ENCODE measurements at regions not wholly inside any gene's neighbourhood (a gene's known extent, or its start where the extent isn't known, plus 50 kb on each side); places are given as distances from the start of the nearest gene placed in this dataset.

- DNase-seq: no peak
Observed at GRCh38 chr11:42205518-42205917, 746.1 kb upstream of the LRRC4C start.

GRCh38 chr11:42225664-42226063, 766.2 kb upstream of the LRRC4C start:
- DNase-seq: no peak

- DNase-seq: no peak
Observed at GRCh38 chr11:42232673-42233072, 773.2 kb upstream of the LRRC4C start.

DNA sequence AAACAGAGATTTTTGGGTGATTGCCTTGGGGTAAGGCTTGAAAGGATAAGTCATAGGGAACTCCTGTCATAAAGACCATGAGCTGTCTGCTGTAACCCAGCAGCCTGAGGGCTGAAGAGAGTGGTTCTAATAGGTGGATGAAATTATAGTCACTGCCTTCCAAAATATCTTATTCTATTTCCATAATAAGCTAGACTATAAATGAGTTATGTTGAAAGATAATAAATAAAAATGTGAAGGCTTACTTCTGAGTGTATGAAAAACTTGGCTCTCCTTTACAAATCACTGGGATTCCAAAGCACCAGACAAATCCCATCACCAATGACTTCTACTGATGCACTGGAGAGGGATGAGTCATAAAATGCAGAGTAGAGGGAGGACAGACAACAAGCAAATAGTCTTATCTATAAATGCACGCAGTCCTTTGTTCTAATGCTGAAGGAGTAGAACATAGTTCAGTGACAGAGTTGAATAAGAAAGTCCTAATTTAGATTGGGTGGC, 775.0 kb upstream of the LRRC4C start:
- no peak for DNase-seq

DNA sequence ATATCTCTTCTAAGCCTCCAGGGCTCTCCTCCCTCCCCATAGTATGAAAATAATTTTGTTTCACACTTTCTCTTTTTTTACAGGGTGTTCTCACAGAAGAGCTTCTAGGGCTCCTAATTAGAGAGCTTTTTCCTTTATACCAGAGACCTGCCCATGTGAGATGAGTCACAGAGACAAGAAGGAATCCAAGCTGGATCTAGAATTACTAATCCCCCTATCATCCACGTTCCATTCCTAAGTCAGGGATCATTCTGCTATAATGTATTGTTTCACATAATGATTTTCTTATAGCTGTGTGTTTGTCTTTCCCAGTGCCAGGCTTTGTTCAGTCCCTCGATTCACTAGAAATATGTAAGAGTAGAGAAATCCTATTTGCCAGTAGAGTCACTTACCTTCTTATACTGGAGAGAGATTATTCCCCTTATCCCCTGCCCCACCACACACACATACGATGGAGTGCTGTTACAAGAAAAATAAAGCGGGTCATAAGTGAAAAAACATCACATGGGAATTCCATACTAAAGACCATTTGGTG, 778.3 kb upstream of the LRRC4C start:
- no peak for DNase-seq

DNA sequence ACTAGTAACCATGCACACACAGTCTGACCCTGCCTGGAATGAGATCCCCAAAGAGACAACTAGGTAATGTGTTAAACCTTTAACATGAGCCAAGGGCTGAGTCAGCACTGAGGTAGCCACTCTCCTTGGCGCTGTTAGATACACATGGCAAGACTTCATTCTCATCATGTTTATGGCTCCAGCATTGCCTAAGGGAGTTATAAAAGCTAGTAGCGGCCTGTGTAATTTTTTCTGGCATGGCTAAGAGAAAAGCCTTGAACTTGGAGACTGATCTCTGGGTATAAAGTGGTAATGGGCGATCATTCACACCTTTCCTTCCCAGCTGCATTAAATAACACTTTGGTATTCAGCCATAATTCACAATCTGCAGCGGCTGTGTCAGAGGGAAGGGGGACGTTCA, 779.7 kb upstream of the LRRC4C start:
- no peak for DNase-seq

- DNase-seq: no peak
Observed at GRCh38 chr11:42243385-42243784, 783.9 kb upstream of the LRRC4C start.

GRCh38 chr11:42244376-42244775, 784.9 kb upstream of the LRRC4C start:
- no peak for DNase-seq

- no peak for DNase-seq
Observed at GRCh38 chr11:42249401-42249800, 789.9 kb upstream of the LRRC4C start.

- DNase-seq: no peak
Observed at GRCh38 chr11:42249956-42250355, 790.5 kb upstream of the LRRC4C start.

GRCh38 chr11:42251984-42252383, 792.5 kb upstream of the LRRC4C start:
- no peak for DNase-seq

DNA sequence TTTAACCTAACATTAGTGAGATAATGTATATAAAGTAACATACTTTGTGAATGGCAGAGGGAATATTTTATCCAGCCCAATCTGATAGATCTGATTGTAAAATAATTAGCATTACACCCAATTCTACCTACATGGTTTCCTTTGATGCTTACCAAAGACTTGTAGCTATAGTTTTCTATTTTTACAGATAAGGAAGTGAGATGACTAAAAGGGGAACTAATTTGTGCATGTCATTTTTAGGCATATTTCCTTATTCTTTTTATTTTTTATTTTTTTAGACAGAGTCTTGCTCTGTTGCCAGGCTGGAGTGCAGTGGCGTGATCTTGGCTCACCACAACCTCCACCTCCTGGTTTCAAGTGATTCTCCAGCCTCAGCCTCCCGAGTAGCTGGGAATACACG, 793.7 kb upstream of the LRRC4C start:
- DNase-seq: no peak

GRCh38 chr11:42255906-42256305, 796.5 kb upstream of the LRRC4C start:
- DNase-seq: no peak

DNA sequence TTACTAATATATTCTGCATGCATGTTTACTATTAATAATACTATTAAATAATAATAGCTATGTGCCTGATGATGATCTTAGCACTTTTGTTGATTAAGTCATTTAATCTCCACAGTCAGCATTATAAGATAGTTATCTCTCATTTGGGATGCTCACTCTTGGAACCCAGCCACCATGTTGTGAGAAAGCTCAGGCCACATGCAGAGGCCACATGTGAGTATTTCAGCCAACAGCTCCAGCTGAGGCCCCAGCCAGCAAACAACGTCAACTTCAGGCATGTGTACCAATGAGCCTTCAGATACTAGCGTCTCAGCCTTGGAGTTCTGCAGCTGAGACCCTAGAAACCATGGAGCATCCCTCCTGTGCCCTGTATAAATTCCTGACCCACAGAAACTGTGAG, 798.1 kb upstream of the LRRC4C start:
- no peak for DNase-seq

DNA sequence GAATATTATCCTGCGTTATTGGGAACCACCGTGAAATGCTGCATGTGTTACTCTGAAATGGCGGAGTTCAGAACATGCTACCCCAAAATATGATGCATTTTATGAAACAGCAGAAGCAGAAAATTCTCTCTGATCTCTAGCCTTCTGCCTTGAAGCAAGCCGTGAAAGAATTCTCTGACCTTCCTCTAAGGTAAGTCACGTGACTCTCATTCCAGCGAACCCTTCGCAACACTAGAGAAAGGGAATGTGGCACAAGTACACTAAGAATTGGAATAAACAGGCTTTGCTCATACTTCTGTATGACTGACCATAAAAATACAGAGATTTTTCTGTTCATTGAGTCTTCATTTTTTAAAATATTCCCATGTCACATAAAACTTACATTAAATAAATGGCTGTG, 805.6 kb upstream of the LRRC4C start:
- DNase-seq: no peak

DNA sequence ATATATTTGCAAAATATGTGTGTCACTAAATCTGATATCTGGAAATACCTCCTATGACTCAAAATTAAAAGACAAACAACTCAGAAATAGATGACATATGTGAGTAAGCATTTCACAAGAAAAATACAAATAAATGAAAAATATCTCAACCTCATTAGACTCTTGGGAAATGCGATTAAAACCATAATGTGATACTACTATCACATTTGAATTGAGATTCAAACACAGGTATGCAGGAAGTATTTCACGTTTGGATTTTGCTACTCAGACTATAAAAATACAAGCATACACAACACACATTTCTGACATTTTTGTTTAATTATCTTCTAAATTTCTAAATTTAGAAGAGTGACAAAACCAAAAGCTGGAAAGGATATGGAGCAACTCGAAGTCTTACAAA, 811.9 kb upstream of the LRRC4C start:
- DNase-seq: no peak

DNA sequence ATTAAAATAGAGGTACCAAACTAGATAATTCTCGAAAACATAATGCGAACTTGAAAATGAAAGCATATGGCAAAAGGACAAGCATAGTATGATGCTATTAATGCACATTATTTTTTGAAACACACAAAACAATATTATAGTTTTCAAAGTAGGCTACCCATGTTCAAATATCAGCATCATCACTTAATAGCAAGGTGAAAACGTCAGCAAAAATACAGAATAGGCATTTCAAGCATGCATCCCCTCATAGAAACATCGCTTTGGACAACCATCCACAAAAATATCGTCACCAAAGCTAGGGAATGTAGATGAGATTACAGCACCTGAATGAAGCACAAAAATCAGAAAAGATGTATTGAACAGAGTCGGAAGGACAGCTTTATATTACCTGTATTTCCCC, 814.5 kb upstream of the LRRC4C start:
- DNase-seq: no peak

- DNase-seq: no peak
Observed at GRCh38 chr11:42296910-42297309, 837.5 kb upstream of the LRRC4C start.

GRCh38 chr11:42299780-42300179, 840.3 kb upstream of the LRRC4C start:
- DNase-seq: no peak

GRCh38 chr11:42301777-42302176, 842.3 kb upstream of the LRRC4C start:
- DNase-seq: no peak

- DNase-seq: no peak
Observed at GRCh38 chr11:42311514-42311913, 852.1 kb upstream of the LRRC4C start.

DNA sequence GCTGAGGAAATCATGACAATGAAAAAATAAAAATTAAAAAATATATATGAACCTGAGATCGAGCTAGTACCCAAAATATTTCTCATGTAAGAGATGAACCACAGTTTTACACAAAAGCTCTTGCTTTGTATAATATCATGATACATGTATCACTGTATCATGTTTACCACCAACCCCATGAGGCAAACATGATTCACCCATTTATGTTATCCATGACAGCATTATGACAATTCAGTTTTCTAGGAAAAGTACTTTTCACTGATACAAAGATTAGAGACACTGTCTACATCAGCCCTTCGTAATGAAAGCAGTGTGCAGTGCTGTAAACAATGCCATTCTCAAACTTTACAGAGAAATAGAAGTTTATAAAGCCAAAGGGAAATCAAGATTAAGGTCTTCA, 852.5 kb upstream of the LRRC4C start:
- no peak for DNase-seq

DNA sequence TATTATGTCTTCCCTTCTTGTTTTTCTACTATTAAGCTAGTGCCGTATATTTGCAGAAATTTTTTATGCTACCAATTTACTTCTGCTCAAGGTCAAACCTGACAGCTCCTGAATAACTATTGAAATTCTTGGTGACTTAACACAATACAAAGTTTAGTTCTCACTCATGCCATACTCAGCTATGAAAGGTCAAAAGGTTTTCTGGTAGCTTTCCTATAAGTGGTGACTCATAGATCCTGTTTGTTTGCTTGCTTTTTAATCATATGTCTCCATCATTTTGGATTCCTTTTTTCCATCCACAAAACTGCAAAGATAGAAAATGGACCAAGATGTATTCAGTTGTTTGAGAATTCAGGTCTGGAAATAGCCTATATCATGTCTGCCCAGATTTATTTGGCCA, 855.8 kb upstream of the LRRC4C start:
- no peak for DNase-seq

GRCh38 chr11:42315846-42316245, 856.4 kb upstream of the LRRC4C start:
- no peak for DNase-seq

DNA sequence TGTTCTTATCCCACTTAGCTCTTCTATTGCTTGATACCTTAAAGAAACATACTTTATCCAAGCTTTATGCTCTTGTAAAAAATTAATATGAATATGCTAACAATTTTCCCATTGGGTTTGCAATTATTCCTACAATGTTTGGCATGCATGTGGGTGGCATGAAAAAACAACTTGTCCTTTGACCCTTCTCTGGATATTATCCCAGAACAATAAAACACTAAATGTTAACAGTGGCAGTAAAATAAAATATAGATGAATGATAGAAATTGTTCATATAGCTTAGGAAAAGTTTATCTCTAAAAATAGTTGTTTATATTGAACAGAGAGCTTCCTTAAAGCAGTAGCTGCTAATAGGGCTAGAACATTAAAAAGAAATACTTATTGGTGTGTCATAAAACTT, 860.5 kb upstream of the LRRC4C start:
- DNase-seq: no peak

Data from NCI-H1694 treated with DMSO at 0.1 percent for 48 hours (cell line).